GM21515 (cell line): ENCODE measurements at regions not wholly inside any gene's neighbourhood (a gene's known extent, or its start where the extent isn't known, plus 50 kb on each side); places are given as distances from the start of the nearest gene placed in this dataset.
"Not testable (repeated sequence)": the region's sequence is repeated elsewhere in the genome, so short reads cannot be mapped to it uniquely, and the experiment has no call there.

Experiments
- ATAC-seq: cut with Tn5 transposase; IDR thresholded peaks from one replicate; pipeline ENCODE4 v1.9.1; 2021; ENCODE audit not compliant: unreplicated experiment

- no peak for ATAC-seq
Measured at GRCh38 chr10:29189256-29189655, 99.6 kb upstream of the LYZL1 start.

DNA sequence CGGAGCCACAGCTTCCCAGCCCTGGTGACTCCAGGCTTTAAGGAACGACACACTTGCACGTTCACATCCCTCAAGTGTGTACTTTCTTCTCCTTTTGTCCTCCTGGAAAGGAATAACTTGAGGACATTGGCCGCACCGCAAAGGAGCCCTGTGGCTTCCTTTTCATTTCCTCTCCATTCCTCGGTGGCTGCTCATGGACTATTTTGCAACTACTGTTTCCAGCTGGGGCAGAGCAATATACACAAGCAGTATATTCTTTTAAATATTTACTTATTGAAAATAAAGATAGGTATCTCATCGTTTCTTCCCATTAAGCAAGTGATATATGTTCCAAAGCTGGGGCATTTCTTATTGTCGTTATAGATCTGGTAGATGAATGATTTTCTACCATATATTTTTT lies 97.2 kb upstream of the LYZL1 start:
- ATAC-seq: no peak

- no peak for ATAC-seq
Measured at GRCh38 chr10:29199339-29199738, 89.5 kb upstream of the LYZL1 start.

- no peak for ATAC-seq
Measured at GRCh38 chr10:29199941-29200679, 88.8 kb upstream of the LYZL1 start.

DNA sequence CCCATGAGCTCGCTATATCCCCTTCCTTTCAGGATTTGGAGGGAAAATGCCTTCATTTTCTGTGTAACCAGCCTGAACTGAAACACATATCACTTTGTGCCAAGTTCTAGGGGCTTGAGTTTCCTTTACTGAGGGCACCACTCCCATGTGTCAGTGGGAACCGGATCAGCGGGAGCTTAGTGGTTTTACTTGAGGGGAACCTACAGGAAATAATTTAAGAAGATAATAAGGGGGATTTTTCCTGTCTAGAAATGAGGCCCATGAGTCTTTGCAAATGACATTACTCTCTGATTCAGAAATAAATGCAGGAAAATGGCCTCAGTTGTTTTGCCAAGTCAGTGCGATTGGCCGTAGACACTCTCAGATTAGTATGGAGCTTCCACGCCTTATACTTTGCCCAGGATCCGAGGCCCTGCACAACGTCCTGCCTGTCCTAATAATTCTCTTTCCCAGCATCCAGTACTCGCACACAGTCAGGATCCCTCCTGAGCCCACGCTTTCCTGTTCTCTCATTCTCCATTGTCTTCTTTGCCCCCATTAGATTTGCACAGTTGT lies 86.4 kb upstream of the LYZL1 start:
- no peak for ATAC-seq

- no peak for ATAC-seq
Measured at GRCh38 chr10:29203432-29203831, 85.4 kb upstream of the LYZL1 start.

DNA sequence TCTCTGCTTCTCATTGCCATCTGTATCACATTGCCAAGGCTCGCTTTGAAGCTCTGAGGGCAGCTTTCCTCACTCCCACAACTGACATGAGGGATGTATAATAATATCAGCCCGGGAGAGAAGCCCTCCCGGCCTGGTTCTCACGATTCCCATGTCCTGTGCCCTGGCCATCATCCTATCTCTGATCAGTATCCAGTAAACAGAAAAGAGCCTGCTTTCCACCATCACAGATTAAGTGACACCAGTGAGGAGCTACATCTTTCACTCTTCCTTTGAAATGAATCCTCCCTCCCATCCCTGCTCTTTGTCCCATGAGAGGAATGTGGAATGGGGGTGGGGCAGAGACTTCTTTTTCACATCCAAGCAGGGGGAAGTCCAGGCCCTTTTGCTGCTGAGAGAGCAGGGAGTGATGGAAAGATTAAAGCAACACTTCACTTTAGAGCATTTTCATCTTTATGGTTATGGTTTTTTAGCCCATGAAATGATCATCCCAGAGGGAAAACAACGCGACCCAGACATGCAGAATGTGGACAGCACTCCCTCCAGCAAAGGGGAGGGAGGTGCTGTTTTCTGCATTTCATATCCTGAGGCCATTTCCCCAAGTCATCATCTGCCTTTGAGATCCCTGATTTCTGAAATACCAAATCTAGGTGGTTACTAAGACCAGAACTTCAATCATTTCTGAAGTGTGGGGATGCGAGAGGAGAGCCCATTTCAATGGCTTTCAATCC lies 84.6 kb upstream of the LYZL1 start:
- no peak for ATAC-seq

GRCh38 chr10:29205787-29206186 lies 83.1 kb upstream of the LYZL1 start:
- ATAC-seq: no peak

GRCh38 chr10:29208845-29209244 lies 80.0 kb upstream of the LYZL1 start:
- ATAC-seq: no peak

DNA sequence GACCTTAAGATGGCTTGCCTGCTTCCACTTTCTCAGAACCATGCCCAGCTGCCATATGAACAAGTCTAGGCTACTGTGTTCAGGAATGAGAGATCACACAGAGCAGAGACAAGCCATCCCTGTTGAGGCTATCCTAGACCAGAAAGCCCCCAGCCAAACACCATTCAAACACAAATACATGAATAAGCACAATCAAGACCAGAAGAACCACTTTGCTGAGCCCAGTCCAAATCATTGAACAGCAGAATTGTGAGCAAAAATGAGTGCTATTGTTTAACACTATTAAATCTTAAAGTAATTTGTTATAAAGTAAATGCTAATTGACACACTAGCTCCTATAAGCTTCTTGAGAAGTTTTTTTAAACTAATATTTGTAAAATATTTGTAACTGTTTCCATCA lies 79.0 kb upstream of the LYZL1 start:
- no peak for ATAC-seq

- no peak for ATAC-seq
Measured at GRCh38 chr10:29210266-29210868, 78.5 kb upstream of the LYZL1 start.

DNA sequence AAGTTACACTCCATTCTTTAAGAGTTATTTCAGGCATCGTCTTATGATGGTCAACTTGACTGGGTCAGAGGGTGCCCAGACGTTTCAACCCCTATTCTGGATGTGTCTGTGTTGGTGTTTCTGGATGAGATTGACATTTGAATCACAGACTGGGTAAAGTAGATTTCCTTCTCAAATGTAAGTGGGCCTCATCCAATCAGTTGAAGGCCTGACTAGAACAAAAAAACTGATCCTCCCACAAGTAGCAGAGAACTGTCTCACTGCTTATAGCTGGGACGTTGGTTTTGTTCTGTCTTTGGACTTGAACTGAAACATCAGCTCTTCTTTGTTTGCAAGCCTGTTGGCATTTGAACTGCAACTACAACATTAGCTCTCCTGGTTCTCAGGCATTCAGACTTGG lies 76.3 kb upstream of the LYZL1 start:
- no peak for ATAC-seq

- ATAC-seq: no peak
Measured at GRCh38 chr10:29214551-29214950, 74.3 kb upstream of the LYZL1 start.

- no peak for ATAC-seq
Measured at GRCh38 chr10:29217292-29217738, 71.6 kb upstream of the LYZL1 start.

DNA sequence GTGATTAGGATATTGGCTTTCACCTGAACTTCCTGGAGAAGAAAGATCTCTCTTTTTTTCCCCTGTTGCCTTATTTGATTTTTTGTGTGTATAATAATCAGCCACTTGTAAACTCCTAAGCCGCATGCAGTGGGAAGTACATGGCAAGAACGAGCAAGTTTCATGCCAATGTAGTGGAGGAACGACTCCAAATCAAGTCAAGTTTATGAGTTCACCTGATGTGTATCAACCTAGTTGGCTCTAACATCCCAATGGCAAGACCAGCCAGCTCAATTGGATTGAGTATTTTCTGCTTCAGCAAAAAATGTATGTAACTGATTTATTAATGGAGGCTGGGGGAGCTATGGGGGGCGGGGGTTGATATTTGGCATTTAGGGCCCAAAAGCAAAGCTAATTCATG lies 65.5 kb upstream of the LYZL1 start:
- no peak for ATAC-seq

DNA sequence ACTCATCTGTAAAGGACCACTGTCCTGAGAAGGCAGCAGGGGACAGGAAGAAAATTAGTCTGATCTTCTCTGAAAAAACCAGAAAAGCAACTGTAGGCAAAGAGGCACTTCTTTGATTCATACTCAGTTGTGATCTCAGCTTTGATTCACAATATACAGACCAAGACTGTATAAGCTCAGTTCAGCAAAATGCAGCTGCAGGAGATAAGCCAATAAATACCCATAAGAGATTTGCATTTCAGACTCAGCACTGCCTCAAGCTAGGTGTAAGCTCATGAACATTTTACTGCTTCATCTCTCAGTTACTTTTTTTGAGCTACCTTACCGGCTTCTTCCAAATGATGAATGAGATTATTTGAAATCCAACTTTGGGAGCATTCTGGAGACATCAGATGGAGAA lies 64.2 kb upstream of the LYZL1 start:
- no peak for ATAC-seq

- no peak for ATAC-seq
Measured at GRCh38 chr10:29227201-29227600, 61.7 kb upstream of the LYZL1 start.

DNA sequence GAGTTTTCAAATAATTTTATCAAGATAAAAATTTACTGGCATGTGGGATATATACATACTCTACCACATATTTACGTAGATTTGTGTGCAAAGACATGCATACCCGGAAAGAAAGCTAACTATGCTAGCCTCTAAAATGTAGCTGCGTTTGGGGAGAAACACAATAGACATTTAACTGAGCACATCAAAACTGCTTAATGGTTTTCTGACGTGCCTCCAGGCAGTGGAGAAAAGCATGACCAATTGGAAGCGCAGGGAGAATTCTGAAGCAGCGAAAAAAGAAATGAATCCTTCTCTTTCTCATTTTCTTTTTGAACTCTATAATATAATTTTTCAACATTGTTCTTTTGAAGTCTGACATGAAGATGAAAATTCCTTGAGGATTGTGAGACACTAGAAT lies 60.3 kb upstream of the LYZL1 start:
- ATAC-seq: no peak

- ATAC-seq: no peak
Measured at GRCh38 chr10:29229258-29229705, 59.6 kb upstream of the LYZL1 start.

GRCh38 chr10:29236910-29237309 lies 52.0 kb upstream of the LYZL1 start:
- ATAC-seq: not testable (repeated sequence)

GRCh38 chr10:29237786-29238185 lies 51.1 kb upstream of the LYZL1 start:
- ATAC-seq: no peak
